ENCODE measurements at regions not wholly inside any gene's neighbourhood (a gene's known extent, or its start where the extent isn't known, plus 50 kb on each side); places are given as distances from the start of the nearest gene placed in this dataset.

GRCh38 chr7:25665374-25665773 lies 437.1 kb upstream of the NPVF start:
- Histone ChIP-seq H3K27ac (no peak overlapping the region), H3K4me1 (peaks cover 15% of the 10 kb centered on the region), H3K36me3 (replicated peaks in 1 of 2; ENCODE audit: insufficient read depth in 1 of 2, low read depth in 2 of 2) (no peaks in the 10 kb centered on the region), H3K4me3 (no peak overlapping the region), H3K9me3 (no peaks in the 10 kb centered on the region), H3K27me3 (no peaks in the 10 kb centered on the region)
- DNase-seq (no peak), ATAC-seq (no peak)
- TF ChIP-seq POLR2A (IDR thresholded peaks at IDR 0.05), result no peak
- no peak for TF ChIP-seq CTCF (IDR thresholded peaks at IDR 0.05)
- 76 to 86% methylated on average over 4 of the region's 4 CpGs for WGBS, 2 donors
- intact Hi-C loops (cut with DNase I), result no loop called here

- Histone ChIP-seq H3K27me3 (no peaks in the 10 kb centered on the region), H3K4me1 (peaks cover 15% of the 10 kb centered on the region), H3K27ac (no peak overlapping the region), H3K4me3 (no peak overlapping the region), H3K36me3 (replicated peaks in 1 of 2; ENCODE audit: insufficient read depth in 1 of 2, low read depth in 2 of 2) (no peaks in the 10 kb centered on the region), H3K9me3 (no peaks in the 10 kb centered on the region)
- ATAC-seq (no peak), DNase-seq (no peak)
- intact Hi-C loops (cut with DNase I), result no loop called here
- 72 to 75% methylated on average over 3 of the region's 3 CpGs for whole genome bisulfite sequencing, 2 donors
- TF ChIP-seq POLR2A (IDR thresholded peaks at IDR 0.05), result no peak
- TF ChIP-seq CTCF (IDR thresholded peaks at IDR 0.05), result no peak
Observed at GRCh38 chr7:25665903-25666670, 437.8 kb upstream of the NPVF start.

- no peak overlapping the region for H3K4me3 ChIP-seq
- H3K9me3 ChIP-seq, result no peaks in the 10 kb centered on the region
- peaks cover 15% of the 10 kb centered on the region for H3K4me1 ChIP-seq
- ATAC-seq (no peak), DNase-seq (no peak)
- no peaks in the 10 kb centered on the region for H3K36me3 ChIP-seq (replicated peaks in 1 of 2; ENCODE audit: insufficient read depth in 1 of 2, low read depth in 2 of 2)
- no peak for TF ChIP-seq CTCF (IDR thresholded peaks at IDR 0.05)
- TF ChIP-seq POLR2A (IDR thresholded peaks at IDR 0.05), result no peak
- WGBS, 2 donors, result 78 to 84% methylated on average over 2 of the region's 2 CpGs
- no peak overlapping the region for H3K27ac ChIP-seq
- H3K27me3 ChIP-seq, result no peaks in the 10 kb centered on the region
- intact Hi-C loops (cut with DNase I), result no loop called here
Observed at GRCh38 chr7:25666671-25667060, 438.4 kb upstream of the NPVF start.

GRCh38 chr7:25669281-25669781 lies 441.0 kb upstream of the NPVF start:
- TF ChIP-seq POLR2A (IDR thresholded peaks at IDR 0.05), result no peak
- no peak for TF ChIP-seq CTCF (IDR thresholded peaks at IDR 0.05)
- no peak for ATAC-seq
- intact Hi-C loops (cut with DNase I), result no loop called here
- Histone ChIP-seq H3K27ac (no peak overlapping the region), H3K9me3 (no peaks in the 10 kb centered on the region), H3K27me3 (no peaks in the 10 kb centered on the region), H3K36me3 (replicated peaks in 1 of 2; ENCODE audit: insufficient read depth in 1 of 2, low read depth in 2 of 2) (no peaks in the 10 kb centered on the region), H3K4me1 (no peaks in the 10 kb centered on the region), H3K4me3 (no peak overlapping the region)
- 61% methylated on average over 4 of the region's 4 CpGs for WGBS, 2 donors
- DNase-seq, result no peak
